ENCODE measurements at regions not wholly inside any gene's neighbourhood (a gene's known extent, or its start where the extent isn't known, plus 50 kb on each side); places are given as distances from the start of the nearest gene placed in this dataset.
"Not testable (repeated sequence)": the region's sequence is repeated elsewhere in the genome, so short reads cannot be mapped to it uniquely, and the experiment has no call there.

DNA sequence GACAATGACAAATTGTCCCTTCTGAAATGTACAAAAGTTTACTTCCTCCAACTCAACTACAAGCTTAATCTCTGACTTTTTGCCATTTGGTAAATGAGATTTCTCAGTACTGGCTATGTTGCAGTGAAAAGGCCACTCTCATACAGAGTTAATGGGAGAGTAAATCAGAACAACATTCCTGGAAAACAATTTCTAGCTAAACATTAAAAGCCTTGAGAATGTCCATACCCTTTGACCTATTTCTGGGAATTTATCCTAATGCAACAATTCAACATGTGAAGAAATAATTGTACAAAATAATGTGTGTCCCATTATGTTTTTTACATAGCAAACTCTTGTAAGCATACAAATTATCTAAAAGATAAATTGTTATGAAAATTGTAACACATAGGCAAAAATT, 56.3 kb upstream of the SPEF2 start:
- intact Hi-C loops (cut with DNase I): no loop called here
- DNase-seq: no peak

GRCh38 chr5:35557748-35558147, 59.9 kb upstream of the SPEF2 start:
- no peak for DNase-seq
- intact Hi-C loops (cut with DNase I): no loop called here

DNA sequence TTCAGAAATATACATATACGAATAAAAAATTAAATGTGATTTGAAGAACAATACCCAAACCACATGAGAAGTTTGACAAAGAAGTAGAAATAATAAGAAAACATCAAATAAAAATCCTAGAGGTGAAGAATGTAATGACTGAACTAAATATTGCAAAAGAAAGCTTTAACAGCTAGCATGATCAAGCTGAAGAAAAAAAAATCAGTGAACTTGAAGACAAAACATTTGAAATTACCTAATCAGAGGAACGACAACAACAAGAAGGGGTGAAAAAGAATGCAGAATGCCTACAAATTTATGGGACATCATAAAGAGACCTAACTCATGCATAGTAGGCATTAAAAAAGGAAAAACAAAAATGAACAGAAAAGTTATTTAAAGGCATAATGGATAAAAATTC, 60.5 kb upstream of the SPEF2 start:
- intact Hi-C loops (cut with DNase I): no loop called here
- DNase-seq: no peak

GRCh38 chr5:35554016-35554415, 63.6 kb upstream of the SPEF2 start:
- no peak for DNase-seq
- intact Hi-C loops (cut with DNase I): no loop called here

DNA sequence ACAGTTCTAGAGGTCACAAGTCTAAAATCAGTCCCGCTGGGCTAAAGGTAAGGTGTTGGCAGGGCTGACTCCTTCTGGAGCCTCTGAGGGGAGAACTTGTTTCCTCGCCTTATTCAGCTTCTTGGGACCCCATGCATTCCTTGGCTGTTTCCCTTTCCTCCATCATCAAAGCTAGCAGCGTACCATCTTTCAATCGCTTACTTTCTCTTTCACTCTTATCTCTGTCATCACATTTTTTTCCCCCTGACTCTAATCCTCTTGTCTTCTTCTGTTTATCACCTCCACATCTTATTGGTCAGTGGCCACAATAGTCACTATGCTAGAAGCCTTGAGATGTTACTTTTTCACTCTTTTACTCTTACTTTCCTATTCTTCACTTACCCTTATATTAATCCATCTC, 72.5 kb upstream of the SPEF2 start:
- DNase-seq: no peak
- intact Hi-C loops (cut with DNase I): no loop called here

- intact Hi-C loops (cut with DNase I): no loop called here
- no peak for DNase-seq
Observed at GRCh38 chr5:35543408-35543807, 74.3 kb upstream of the SPEF2 start.

- DNase-seq: no peak
- intact Hi-C loops (cut with DNase I): no loop called here
Observed at GRCh38 chr5:35540002-35540401, 77.7 kb upstream of the SPEF2 start.

DNA sequence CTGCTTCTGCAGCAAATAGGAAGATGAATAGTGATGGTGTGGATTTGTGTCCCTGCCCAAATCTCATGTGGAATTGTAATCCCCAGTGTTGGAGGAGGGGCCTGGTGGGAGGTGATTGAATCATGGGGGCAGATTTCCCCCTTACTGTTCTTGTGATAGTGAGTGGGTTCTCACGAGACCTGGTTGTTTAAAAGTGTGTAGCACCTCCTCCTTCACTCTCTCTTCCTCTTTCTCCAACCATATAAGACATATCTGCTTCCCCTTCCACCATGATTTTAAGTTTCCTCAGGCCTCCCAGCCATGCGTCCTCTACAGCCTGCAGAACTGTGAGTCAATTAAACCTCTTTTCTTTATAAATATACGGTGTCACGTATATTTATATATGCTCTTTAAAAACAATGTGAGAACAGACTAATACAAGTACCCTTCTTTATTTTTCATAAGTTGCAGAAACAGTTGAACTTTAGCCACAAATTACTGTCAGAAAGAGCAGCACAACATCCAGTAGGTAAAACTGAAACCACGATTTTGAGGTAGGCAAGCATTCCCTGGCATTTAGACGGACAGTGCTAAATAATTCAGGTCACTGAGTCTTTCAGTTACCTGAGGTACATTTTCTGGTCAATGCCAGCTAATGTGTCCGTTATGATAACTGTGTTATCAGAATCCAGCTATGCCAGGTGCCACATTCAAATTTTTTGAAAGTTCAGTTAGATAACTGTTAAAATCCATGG, 79.3 kb upstream of the SPEF2 start:
- no peak for DNase-seq
- intact Hi-C loops (cut with DNase I): no loop called here

DNA sequence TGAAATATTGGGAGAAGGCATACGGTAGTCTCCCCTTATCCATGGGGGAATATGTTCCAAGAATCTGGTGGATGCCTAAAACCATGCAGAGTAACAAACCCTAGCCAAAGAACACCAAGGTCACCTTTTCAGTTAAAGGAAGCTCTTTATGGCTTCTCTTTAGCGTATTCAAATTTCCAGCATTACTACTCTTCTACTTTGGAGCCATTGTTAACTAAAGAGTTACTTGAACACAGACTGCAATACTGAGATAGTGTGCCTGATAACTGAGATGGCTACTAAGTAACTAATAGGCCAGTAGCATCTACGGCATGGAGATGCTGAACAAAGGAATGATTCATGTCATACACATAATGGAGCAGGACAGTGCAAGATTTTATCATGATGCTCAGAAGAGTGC, 84.5 kb upstream of the SPEF2 start:
- intact Hi-C loops (cut with DNase I): no loop called here
- DNase-seq: no peak

DNA sequence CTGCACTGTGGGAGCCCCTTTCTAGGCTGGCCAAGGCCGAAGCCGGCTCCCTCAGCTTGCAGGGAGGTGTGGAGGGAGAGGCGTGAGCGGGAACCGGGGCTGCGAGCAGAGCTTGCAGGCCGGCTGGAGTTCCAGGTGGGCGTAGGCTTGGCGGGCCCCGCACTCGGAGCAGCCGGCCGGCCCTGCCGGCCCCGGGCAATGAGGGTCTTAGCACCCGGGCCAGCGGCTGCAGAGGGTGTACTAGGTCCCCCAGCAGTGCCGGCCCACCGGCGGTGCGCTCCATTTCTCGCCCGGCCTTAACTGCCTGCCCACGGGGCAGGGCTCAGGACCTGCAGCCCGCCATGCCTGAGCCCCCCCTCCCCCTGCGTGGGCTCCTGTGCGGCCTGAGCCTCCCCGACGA, 86.1 kb upstream of the SPEF2 start:
- intact Hi-C loops (cut with DNase I): not testable (repeated sequence)
- DNase-seq: peak in 2 of 10 donors; percentile 70 to 72

- intact Hi-C loops (cut with DNase I): no loop called here
- DNase-seq: no peak
Observed at GRCh38 chr5:35518104-35518503, 99.6 kb upstream of the SPEF2 start.

- intact Hi-C loops (cut with DNase I): no loop called here
- no peak for DNase-seq
Observed at GRCh38 chr5:35516271-35516670, 101.4 kb upstream of the SPEF2 start.

DNA sequence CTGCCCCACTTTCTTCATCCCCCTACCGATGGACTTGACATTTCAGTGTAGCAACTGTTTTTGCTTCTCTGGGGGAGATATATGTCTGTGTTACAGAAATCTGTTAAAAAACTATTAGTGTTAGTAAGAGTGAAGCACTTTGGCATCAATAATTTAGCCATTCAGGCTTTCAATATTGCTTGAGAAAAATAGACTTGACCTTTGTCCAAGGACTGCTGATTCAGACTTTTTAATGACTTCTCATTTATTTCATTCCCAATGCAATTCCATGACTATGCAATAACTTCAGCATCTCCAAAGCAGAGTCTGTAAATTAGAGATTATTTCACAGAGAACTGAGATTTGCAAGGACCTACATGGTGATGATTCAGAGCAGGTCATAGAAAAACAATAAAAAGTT, 104.1 kb upstream of the SPEF2 start:
- intact Hi-C loops (cut with DNase I): no loop called here
- DNase-seq: no peak

DNA sequence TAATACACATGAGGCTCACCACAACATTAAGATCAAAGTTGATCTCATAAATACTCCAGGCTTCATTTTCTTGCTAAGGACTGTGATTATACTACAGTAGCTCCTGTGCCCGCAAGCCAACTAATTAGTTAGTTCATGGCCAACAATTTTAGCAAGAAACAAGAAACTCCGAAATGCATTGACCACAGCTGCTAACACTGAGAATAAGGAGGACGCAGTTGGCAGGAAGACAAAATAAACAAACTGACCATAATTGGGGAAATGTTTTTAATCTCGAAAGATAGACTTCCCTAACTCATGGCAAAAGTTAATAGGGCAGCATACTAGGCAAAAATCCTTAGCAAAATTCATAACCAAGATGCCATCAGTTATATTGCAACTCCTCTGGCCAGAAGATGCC, 115.5 kb upstream of the SPEF2 start:
- DNase-seq: no peak
- intact Hi-C loops (cut with DNase I): no loop called here

DNA sequence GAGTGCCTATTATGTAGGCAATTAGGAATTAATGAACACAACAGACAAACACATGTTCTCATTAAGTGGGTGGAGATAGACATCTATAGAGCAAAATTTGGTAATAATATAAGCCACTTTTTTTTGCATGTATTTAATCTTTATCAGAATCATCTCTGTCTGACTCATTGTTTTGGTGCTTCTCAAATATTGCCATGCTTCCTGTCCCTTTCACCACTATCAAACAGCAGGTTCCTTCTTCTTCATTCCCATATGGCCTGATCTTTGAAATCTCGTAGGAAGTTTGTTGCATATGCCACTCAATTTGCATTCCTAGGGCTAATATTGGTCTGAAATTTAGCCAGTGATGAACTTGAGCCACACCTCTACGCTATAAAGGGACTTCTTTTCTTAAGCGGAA, 128.9 kb upstream of the SPEF2 start:
- no peak for DNase-seq
- intact Hi-C loops (cut with DNase I): no loop called here

- no peak for DNase-seq
- intact Hi-C loops (cut with DNase I): no loop called here
Observed at GRCh38 chr5:35488055-35488454, 129.6 kb upstream of the SPEF2 start.

DNA sequence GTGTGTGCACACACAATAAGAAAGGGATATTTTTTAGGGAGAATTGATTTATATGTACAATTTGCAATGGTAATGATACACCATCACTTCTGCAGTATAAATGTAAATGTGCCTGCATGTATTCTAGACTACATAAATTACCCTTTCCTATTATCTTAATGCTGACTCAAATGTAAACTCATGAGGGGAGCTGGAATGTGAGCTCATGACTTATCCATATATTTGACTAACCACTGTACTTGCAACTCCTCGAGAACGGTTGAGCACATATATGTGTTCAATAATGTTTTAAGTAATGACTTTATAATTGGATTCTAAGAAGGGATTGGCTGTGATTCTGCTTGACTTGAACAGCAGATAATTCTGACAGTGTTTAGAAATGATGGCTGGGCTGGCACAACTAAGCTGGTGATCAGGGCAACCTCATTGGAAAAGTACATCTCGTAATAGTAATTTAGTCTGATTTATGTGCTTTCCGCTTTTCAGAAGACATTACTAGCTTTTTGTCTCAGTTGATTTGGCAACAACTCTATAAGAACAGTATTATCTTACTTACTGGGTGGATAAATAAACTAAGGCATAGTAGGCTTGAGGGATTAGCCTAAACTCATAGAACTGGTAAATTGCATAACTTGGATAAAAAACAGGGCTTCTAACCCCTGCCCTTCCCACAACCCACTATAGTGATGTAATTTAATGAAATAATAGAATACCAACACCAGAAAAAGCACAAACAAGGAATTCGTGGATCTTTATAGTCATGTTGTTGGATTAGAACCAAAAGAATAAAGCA, 130.2 kb upstream of the SPEF2 start:
- intact Hi-C loops (cut with DNase I): no loop called here
- DNase-seq: no peak

DNA sequence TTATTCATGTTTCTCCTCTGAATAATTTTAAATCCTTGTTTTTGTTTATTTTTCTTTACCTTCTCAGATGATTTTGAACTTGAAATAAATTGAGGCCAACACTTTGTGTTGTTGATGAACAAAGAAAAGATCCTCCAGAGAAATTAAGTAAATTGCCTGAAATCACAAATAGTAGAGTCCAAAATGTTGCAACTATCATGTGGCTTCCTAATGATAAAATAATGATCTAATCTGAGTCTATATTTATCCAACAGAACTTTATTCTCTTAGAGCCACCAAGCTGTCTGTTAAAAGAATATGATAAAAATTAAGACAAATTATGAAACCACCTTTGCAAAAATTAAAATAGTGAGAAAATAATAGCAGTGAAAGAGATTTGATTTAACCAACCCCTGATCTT, 132.2 kb upstream of the SPEF2 start:
- intact Hi-C loops (cut with DNase I): no loop called here
- no peak for DNase-seq

GRCh38 chr5:35484241-35484640, 133.4 kb upstream of the SPEF2 start:
- intact Hi-C loops (cut with DNase I): no loop called here
- DNase-seq: no peak

DNA sequence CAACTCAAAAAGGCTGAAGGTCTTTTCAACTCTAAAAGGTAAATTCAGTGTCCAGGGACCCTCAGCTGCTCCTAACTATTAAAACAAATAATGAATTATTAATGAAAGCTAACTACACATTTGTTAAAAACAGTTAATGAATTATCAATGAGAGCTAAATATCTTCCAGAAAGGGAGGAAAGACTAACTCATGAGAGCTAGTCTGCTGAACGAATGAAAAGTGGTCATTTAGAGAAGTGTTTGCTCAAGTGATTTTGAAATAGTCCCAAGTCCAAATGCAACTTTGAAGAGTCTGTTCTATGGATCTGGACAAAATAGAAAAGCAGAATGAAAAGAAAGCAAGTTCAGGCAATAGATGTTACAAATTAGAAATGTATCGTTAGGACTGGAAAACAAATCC, 133.9 kb upstream of the SPEF2 start:
- intact Hi-C loops (cut with DNase I): no loop called here
- no peak for DNase-seq

- intact Hi-C loops (cut with DNase I): no loop called here
- no peak for DNase-seq
Observed at GRCh38 chr5:35483191-35483590, 134.5 kb upstream of the SPEF2 start.

DNA sequence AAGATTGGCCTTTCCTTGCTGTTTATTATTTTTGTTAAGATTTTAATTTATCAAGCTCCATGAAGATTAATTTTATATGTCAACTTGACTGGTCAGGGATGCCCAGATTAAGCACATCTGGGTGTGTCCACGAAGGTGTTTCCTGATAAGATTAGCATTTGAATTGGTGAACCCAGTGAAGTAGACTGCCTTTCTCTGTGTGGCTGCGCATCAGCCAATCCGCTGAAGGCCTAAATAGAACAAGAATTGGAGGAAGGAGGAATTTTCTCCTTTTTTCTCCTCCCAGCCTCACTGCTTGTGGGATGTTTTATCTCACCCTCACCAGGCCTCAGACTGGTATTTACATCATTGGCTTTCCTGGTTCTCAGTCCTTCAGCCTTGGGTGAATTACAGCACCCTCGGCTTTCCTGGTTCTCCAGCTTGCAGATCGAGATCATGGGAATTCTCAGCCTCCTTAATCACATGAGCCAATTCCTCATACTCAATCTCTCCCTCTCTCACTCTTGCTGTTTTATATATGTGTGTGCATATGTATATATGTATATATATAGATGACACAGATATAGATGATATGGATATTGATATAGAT, 135.4 kb upstream of the SPEF2 start:
- DNase-seq: no peak
- intact Hi-C loops (cut with DNase I): no loop called here

All from posterior cingulate gyrus (tissue), 11 donors.